OCI-LY7 (cell line): ENCODE measurements at regions not wholly inside any gene's neighbourhood (a gene's known extent, or its start where the extent isn't known, plus 50 kb on each side); places are given as distances from the start of the nearest gene placed in this dataset.

Source experiments
- CTCF ChIP-seq: fragments of 200-600 bp; sonication (generic); conservative IDR thresholded peaks from 2 replicates; pipeline ENCODE4 v1.5.1; 2014; ENCODE audit warnings: mild to moderate bottlenecking, antibody characterized with exemption, low read length, moderate library complexity, mixed read lengths
- EZH2phosphoT487 ChIP-seq: fragments of 200-600 bp; sonication (generic); IDR thresholded peaks from 2 replicates; pipeline ENCODE4 v1.6.1; 2018; ENCODE audit warnings: low read depth, borderline replicate concordance, mild to moderate bottlenecking, mixed run types, antibody characterized with exemption, low read length, moderate library complexity, mixed read lengths

- TF ChIP-seq CTCF (no peak), EZH2phosphoT487 (no peak)
Observed at GRCh38 chrX:73131276-73131675, 52.0 kb upstream of the PABPC1L2A start.
